DND-41 (cell line): ENCODE measurements at regions not wholly inside any gene's neighbourhood (a gene's known extent, or its start where the extent isn't known, plus 50 kb on each side); places are given as distances from the start of the nearest gene placed in this dataset.

Experiments used
- CTCF ChIP-seq: IDR thresholded peaks from 2 replicates; pipeline ENCODE4 v1.5.1; 2012; ENCODE audit warnings: borderline replicate concordance, low read length, moderate library complexity, mild to moderate bottlenecking; ENCODE audit not compliant: poor library complexity, severe bottlenecking; ENCODE audit errors: extremely low read depth
- EZH2 ChIP-seq: IDR thresholded peaks from 3 replicates; pipeline ENCODE4 v1.6.1; 2012; ENCODE audit warnings: borderline replicate concordance, low read depth, mild to moderate bottlenecking, moderate library complexity, low read length, inconsistent platforms; ENCODE audit not compliant: severe bottlenecking

GRCh38 chr1:219081943-219082925 is 91.4 kb upstream of the LYPLAL1 start:
- no peak for TF ChIP-seq CTCF
- no peak for TF ChIP-seq EZH2
